Mononuclear cell (primary cell): ENCODE measurements at regions not wholly inside any gene's neighbourhood (a gene's known extent, or its start where the extent isn't known, plus 50 kb on each side); places are given as distances from the start of the nearest gene placed in this dataset.

Experiments
- H3K27me3 ChIP-seq: 2 replicates; pipeline ENCODE4 v1.6.0; 2011; ENCODE audit warnings: low read length, control low read depth; ENCODE audit not compliant: insufficient read depth
- H3K4me1 ChIP-seq: 2 replicates; pipeline ENCODE4 v1.5.1; 2011; ENCODE audit warnings: mild to moderate bottlenecking, low read length, control low read depth; ENCODE audit not compliant: insufficient read depth
- H3K4me3 ChIP-seq: 2 replicates; pipeline ENCODE4 v1.5.1; 2011; ENCODE audit warnings: mild to moderate bottlenecking, low read length, moderate library complexity
- H3K9me3 ChIP-seq: 2 replicates; pipeline ENCODE4 v1.5.1; 2011; ENCODE audit warnings: low read depth, mild to moderate bottlenecking, control low read depth, low read length

DNA sequence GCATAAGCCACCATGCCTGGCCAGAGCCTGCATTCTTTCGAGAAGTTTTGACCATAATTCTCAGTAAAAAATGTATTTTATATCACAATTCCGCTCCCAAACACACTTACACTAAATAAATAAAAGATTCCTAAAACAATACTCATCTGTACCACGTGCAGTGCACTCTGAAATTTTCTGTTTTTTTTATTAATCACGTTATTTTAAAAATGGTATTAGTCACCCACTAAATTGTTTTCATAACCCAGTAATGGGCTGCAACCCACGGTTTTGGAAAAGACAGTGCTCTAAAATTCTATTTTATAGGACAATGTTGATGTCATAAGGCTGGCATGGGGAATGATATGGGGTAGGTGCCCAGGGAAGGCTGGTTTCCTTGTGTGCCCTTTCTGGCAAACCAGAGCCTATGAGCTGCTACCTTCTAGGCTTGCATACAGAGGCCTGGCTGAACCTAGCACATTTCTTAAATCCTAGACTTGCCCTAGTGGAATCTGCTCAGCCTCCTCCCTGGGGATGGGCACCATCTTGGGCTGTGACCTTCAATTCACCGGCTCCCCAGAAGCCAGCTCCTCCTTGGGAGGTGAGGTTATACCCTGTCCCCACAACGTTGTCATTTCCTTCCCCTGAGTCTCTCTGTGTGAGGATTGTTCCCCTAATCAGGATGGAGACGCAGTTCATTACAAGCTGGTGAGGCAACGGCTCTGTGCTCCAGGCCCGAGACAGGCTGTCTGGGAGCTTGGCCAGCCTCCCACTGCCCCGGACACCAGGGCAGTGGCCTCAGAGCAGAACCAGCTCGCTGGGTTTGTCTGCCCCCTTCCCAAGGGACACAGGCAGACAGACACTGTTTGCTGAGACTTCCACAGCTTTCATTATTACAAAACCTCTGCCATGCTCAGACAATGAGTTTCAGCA, 116.5 kb upstream of the NAV2 start:
- no peaks in the 10 kb centered on the region for H3K27me3 ChIP-seq
- H3K4me1 ChIP-seq, result no peaks in the 10 kb centered on the region
- H3K4me3 ChIP-seq, result no peak overlapping the region
- no peaks in the 10 kb centered on the region for H3K9me3 ChIP-seq

DNA sequence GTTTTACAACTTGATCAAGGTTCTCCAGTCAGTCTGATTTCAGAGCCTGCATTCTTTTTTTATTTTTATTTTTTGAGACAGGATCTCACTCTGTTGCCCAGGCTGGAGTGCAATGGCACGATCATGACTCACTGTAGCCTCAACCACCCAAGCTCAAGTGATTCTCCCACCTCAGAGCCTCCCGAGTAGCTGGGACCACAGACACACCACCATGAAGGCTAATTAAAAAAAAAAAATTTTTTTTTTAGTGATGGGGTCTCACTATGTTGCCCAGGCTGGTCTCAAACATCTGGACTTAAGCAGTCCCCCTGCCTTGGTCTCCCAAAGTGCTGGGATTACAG, 117.2 kb upstream of the NAV2 start:
- no peak overlapping the region for H3K4me3 ChIP-seq
- H3K9me3 ChIP-seq, result no peaks in the 10 kb centered on the region
- no peaks in the 10 kb centered on the region for H3K4me1 ChIP-seq
- H3K27me3 ChIP-seq, result no peaks in the 10 kb centered on the region

DNA sequence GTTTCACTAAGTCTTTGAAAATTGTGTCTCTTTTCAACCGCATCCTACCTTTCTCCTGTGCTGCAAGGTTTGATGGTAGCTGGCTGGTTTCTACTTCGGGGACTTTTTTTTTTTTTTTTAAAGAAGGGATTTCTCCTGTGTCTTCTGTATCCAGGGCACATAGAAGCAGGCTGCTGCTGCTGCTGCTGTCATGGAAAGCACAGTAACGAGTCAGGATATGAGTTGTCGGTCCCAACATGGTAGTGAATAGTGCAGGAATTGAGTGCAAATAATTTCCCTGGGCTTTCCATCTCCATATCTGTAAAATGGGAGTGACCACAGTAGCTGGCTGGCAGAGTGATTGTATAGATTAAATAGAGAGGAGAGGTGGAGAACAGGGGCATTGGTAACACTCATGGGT, 118.3 kb upstream of the NAV2 start:
- Histone ChIP-seq H3K27me3 (no peaks in the 10 kb centered on the region), H3K4me1 (no peaks in the 10 kb centered on the region), H3K9me3 (no peaks in the 10 kb centered on the region), H3K4me3 (no peak overlapping the region)

DNA sequence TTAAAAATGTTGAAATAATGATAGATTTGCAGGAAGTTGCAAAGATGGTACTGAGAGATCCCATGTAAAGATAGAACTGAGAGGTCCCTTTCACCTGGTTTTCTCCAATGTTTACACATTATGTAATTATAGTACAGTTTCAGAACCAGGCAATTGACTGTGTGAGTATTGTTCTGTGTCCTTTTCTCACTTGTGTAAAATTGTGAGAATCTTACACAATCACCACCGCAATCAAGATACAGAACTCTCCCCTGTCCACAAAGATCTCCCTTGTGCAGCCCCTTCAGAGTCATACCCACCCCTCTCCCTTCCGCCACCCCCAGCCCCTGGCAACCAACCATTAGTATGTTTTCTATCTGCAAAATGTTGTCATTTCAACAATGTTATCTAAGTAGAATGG, 119.8 kb upstream of the NAV2 start:
- no peak overlapping the region for H3K4me3 ChIP-seq
- H3K4me1 ChIP-seq, result no peaks in the 10 kb centered on the region
- H3K27me3 ChIP-seq, result no peaks in the 10 kb centered on the region
- no peaks in the 10 kb centered on the region for H3K9me3 ChIP-seq

DNA sequence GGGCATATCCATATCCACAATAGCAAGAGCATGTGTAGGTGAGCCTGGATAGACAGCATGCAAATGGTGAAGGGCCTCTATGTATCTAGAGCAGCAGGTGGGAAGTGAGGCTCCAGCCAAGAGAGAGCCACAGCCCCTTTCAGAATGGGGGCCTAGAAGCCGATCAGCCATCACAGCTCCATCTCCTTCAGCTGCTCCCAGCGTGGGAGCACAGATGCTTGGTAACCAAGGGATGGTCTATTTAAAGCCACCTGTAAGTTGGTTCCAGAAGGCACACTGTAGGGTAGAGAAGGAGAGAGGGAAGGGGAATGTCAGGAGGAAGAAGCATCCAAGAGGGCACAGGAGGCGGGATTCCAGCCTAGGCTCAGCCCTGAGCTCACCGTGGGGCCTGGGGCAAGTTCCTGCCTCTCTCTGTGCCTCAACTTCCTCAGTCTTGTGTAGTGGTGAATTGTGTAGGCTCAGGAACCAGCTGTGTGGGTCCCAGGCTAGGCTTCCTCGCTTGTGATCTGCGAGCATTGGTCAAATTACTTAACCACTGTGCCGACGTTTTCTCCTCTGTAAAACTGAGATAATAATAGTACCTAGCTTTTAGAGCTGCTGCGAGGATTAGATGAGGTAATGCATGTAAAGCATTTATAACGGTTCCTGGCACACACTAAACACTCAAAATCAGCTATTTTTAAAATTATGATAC, 122.9 kb upstream of the NAV2 start:
- H3K4me3 ChIP-seq, result no peak overlapping the region
- H3K4me1 ChIP-seq, result no peaks in the 10 kb centered on the region
- no peaks in the 10 kb centered on the region for H3K27me3 ChIP-seq
- H3K9me3 ChIP-seq, result no peaks in the 10 kb centered on the region

DNA sequence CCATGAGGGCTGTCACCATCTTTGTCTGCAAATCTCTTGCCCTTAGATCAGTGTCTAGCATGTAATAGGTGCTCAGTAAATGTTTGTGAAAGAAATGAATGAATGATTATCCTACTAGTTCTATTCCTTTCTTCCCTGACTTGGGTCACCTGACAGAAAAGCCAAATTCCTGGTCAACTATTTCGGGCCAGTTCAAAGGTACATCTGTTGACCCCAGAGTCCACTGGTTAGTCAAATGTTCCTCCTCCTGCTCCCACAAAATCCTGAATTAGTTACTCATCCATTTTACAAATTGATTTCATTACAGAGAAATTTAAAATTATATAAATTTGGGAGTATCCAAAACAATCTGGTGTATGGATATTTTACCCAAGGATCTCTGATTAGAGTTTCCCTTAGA, 124.7 kb upstream of the NAV2 start:
- Histone ChIP-seq H3K4me1 (no peaks in the 10 kb centered on the region), H3K4me3 (no peak overlapping the region), H3K9me3 (no peaks in the 10 kb centered on the region), H3K27me3 (no peaks in the 10 kb centered on the region)

DNA sequence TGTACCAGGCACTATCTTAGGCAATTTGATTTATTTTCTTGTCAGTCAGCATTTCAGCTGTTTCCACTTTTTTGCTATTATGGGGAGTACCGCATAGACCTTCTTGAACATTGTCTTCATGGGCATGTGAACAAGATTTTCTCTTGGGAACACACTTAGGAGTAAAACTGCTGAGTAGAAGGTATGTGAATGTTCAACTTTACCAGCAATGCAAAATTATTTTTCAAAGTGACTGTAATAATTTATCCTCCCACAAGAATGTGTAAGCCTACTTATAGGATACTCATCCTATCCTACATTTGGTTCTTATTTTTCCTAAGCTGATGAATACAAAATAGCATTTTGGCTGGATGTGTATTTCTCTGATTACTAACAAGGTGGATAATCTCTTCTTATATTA, 132.0 kb upstream of the NAV2 start:
- Histone ChIP-seq H3K4me3 (no peak overlapping the region), H3K27me3 (no peaks in the 10 kb centered on the region), H3K4me1 (no peaks in the 10 kb centered on the region), H3K9me3 (no peaks in the 10 kb centered on the region)

DNA sequence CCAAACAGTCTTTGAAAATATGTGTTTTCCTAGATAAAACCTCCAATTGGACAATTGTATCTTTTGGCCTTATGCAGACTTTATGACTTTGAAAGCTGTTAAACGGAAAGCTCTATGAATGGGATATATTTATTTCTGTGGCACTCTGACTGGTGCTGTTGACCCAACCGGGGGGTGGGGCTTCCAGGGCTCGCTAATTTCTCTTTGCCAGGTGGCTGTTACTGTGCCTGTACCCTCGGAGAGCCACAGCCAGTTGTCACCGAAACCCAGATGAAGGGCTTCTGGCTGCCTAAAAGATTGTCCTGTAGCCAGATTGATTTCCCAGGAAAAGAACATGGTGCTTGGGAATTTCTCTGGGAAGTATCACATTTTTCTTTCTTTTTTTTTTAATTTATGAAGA, 132.7 kb upstream of the NAV2 start:
- no peaks in the 10 kb centered on the region for H3K4me1 ChIP-seq
- H3K27me3 ChIP-seq, result no peaks in the 10 kb centered on the region
- no peaks in the 10 kb centered on the region for H3K9me3 ChIP-seq

DNA sequence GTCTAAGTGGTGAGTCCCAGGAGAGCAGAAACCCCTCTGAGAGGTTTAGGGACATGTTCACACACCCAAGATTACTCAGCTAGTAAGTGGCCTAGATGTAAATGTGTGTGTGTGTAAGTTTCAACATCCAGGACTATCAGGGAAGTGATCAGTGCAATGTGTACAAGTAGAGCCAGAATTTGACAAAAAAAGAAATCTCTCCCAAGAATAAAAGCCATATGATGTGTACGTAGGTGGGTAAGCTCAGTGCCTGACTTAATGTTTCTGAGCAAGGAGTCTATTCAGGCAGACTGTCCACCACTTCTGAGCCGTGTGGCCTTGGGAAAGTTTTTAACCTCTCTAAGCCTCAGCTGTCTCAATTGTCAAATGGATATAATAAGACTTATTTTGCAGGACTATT, 133.8 kb upstream of the NAV2 start:
- H3K4me1 ChIP-seq, result no peaks in the 10 kb centered on the region
- no peaks in the 10 kb centered on the region for H3K9me3 ChIP-seq
- no peak overlapping the region for H3K4me3 ChIP-seq
- H3K27me3 ChIP-seq, result no peaks in the 10 kb centered on the region

More for the DNA sequence above, 132.7 kb upstream of the NAV2 start:
- H3K4me3 ChIP-seq, result no peak overlapping the region

DNA sequence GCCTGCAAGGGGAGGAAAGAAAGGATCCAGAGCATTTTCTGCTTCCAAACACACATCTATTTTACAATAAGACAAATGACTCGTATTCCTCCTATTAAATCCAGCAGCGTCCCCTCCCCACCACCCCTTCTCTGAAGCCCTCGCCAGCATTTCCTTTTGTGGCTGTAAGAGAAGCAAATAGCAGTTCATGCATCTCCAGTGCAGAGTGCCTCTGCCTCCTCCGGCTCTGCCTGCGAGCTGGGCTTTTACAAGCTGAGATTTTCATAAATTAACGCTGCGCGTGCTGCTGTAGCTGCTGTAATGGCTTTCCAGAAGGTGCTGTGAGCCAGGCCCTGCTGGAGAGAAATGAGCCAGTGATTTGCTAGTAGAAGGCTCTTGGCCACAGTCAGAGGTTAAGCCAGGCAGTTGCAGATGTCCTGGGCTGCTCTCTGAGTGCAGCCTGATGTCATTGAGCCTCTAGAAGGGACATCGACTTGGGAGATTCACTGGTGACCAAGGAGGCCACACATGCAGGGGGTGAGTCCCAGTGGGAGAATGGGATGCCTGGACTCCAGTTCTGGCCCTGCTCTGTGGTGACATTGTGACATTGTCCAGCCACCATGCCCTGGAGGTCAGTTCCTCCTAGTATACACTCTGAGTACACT, 134.5 kb upstream of the NAV2 start:
- Histone ChIP-seq H3K9me3 (no peaks in the 10 kb centered on the region), H3K4me1 (no peaks in the 10 kb centered on the region), H3K4me3 (no peak overlapping the region), H3K27me3 (no peaks in the 10 kb centered on the region)

DNA sequence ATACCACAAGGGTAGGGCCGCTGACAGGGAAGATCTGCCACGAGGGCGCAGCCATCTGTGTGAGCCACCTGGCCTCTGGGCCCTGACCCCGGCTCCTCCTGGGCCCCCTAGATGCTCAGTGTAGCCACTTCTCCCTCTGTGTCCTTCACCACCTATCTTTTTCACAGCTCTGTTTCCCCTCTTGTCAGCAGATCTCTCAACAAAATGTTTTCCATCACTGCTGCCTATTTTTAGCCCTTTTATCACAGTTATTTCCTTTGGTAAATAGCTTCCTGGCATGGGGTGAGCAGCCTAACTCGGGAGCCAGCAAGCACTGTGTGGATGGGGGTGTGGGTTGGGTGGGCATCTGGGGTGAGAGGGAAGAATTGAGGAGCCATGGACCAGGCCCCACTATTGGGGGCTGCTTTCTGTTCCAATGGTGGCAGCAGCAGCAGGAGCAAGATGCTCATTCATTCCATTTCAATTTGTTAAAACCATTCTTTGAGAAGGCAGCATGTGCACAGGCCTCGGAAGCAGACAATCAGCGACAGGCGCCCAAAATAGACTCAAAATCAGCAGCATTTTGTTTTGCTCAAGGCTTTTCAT, 135.2 kb upstream of the NAV2 start:
- Histone ChIP-seq H3K4me1 (no peaks in the 10 kb centered on the region), H3K27me3 (no peaks in the 10 kb centered on the region), H3K4me3 (no peak overlapping the region), H3K9me3 (no peaks in the 10 kb centered on the region)

DNA sequence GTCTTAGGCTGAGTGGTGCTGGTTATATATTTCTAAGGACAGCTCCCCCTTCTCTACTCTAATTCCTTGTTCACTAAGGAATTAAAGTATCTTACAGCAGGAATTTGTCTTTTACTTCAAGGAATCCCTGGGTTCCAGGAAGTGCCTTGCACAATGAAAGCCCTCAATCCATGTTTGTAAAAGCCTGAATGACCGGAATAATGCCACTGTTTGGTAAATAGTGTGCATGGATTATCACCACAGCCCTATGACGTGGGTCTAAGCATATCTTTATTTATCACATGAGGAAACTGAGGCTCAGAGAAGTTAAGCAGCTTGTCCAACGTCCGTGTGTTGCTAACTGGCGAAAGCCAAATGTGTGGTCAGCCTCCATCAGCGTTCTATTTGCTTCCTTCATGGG, 135.7 kb upstream of the NAV2 start:
- H3K4me1 ChIP-seq, result no peaks in the 10 kb centered on the region
- H3K27me3 ChIP-seq, result no peaks in the 10 kb centered on the region
- H3K9me3 ChIP-seq, result no peaks in the 10 kb centered on the region
- no peak overlapping the region for H3K4me3 ChIP-seq

DNA sequence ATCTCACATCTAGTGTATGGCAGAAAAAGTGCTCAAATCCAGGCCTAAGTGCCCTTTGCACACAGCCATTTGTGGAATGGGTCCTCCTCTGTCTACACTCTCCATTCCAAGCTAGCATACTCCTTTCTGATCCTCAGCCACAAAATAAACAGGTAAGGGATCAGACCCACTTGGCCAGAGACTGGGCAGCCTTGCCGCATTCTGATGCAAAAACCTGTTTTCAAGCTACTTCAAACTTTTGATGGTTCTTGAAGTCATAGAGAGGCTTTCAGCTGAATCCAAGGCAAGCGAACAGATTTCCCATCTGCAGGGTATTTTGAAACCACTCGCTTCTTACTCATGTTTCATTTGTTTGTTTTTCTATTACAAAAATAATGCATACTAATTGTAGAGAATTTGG, 136.6 kb upstream of the NAV2 start:
- H3K4me1 ChIP-seq, result no peaks in the 10 kb centered on the region
- H3K4me3 ChIP-seq, result no peak overlapping the region
- no peaks in the 10 kb centered on the region for H3K9me3 ChIP-seq
- no peaks in the 10 kb centered on the region for H3K27me3 ChIP-seq

DNA sequence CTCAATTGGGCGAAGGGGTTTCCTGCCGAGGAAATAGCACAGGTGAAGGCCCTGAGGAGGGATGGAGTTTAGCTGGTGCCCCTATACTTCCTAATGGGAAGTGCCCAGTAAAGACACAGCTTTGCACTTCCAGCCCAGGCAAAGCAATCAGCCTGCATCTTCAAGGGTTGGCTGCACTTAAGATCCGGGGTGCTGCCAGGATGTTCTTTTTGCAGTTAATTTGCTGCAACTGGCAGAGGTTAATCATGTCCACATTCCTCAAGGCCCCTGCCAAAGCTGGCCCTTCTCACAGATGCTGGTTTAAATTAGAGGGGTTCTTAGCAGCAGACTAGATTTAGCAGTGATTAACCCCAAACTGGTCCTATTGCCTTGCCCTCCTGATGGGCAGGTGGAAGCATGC, 137.7 kb upstream of the NAV2 start:
- no peaks in the 10 kb centered on the region for H3K27me3 ChIP-seq
- no peak overlapping the region for H3K4me3 ChIP-seq
- no peaks in the 10 kb centered on the region for H3K4me1 ChIP-seq
- no peaks in the 10 kb centered on the region for H3K9me3 ChIP-seq

DNA sequence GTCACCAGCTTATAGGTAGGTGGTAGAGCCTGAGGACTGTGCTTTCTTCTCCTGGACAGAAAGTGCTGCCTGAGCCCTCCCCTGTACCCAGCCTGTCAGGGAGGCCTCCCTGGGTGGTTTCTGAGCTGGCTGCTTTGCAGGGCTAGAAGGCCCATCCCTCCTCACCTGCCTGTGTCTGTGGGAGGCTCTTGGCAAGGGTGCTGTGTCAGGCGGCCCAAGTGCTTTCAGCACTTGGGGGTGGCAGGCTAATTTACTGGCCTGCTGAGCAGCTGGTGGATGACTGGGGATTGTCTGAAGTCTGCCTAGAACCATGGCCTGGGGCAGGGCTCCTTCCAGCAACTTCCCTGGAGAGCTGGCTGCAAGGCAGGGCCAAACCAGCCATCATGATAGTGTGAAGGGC, 139.0 kb upstream of the NAV2 start:
- H3K4me1 ChIP-seq, result no peaks in the 10 kb centered on the region
- no peak overlapping the region for H3K4me3 ChIP-seq
- H3K9me3 ChIP-seq, result no peaks in the 10 kb centered on the region
- no peaks in the 10 kb centered on the region for H3K27me3 ChIP-seq
